H54 (cell line): ENCODE measurements at regions not wholly inside any gene's neighbourhood (a gene's known extent, or its start where the extent isn't known, plus 50 kb on each side); places are given as distances from the start of the nearest gene placed in this dataset.

Source experiments
- DNase-seq: peaks from one replicate; pipeline ENCODE4 v3.0.0; 2011; ENCODE audit warnings: low spot score, mixed read lengths; ENCODE audit not compliant: insufficient read length
- FAIRE-seq: peaks from 3 replicates; lab custom pipeline; 2011; peaks lifted over from hg19 to GRCh38; lab: Jason Lieb, UNC
- POLR2A ChIP-seq: IDR thresholded peaks from 2 replicates; pipeline ENCODE4 v1.6.1; 2011; ENCODE audit warnings: low read depth, mild to moderate bottlenecking, low read length

- DNase-seq (no peak), FAIRE-seq (no peak)
- no peak for TF ChIP-seq POLR2A
Observed at GRCh38 chr20:12617076-12617475, 391.7 kb upstream of the SPTLC3 start.

GRCh38 chr20:12623870-12624269 lies 384.9 kb upstream of the SPTLC3 start:
- TF ChIP-seq POLR2A: no peak
- FAIRE-seq (no peak), DNase-seq (no peak)

- FAIRE-seq: no peak
- no peak for TF ChIP-seq POLR2A
Observed at GRCh38 chr20:12627485-12627884, 381.3 kb upstream of the SPTLC3 start.

GRCh38 chr20:12638633-12639312 lies 370.0 kb upstream of the SPTLC3 start:
- no peak for TF ChIP-seq POLR2A
- DNase-seq: no peak
- FAIRE-seq: no peak

More at GRCh38 chr20:12627485-12627884, 381.3 kb upstream of the SPTLC3 start:
- no peak for DNase-seq

DNA sequence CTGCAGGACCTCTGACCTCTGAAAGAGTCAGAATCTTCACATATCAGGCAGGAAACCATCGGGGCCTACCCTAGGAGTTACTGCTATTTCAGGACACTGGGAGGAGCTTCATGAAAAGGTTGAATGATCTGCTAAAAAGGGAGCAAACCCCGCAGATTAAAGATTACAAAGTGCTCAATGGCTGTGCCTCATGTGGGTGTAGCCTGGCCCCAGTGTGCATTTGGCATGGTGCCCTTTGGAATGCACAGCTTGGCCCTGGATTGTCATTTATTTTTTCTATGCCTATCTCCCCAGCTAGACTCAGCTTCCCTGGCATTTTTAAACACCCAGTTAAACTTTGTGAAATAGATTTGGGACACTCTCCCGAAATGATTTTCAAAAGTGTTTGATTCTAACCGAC lies 368.5 kb upstream of the SPTLC3 start:
- DNase-seq (no peak), FAIRE-seq (no peak)
- no peak for TF ChIP-seq POLR2A

DNA sequence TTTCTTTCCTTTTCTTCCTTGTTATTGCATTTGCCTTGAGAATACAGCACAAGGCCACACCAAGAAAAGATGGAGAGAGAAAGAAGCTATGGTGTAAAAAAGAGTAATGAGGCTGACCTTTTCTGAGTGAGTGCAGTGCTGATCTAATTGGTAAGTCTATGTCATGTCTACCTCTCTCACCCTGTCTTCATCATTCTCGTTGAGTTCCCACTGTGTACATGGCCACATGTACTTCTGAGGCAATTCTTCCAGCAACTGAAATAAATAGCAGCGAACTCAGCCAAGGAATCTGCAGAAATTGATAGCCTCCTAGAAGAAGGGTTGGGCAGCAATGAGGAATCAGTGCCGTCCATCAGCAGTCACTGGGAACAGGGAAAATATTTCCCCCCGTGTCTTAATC lies 367.2 kb upstream of the SPTLC3 start:
- DNase-seq (no peak), FAIRE-seq (no peak)
- TF ChIP-seq POLR2A: no peak

DNA sequence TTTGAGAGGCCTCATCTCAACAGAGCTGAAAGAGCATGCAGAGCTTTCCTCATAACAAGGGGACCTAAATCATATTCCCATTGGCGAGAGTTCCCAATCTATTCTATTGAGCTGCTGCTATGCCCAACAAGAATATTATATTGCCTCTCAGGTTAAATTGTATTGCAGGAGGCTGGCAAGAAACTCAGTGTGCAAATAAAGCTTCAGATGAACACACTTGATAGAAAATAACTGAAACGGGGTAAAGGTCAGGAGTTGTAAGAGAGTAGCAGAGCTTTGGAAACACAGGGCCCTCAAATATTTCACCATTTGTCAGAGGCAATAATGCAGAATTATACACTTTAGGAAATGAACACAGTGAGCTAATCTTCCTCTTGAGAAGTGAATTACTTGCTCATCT lies 364.3 kb upstream of the SPTLC3 start:
- FAIRE-seq (no peak), DNase-seq (no peak)
- TF ChIP-seq POLR2A: no peak

DNA sequence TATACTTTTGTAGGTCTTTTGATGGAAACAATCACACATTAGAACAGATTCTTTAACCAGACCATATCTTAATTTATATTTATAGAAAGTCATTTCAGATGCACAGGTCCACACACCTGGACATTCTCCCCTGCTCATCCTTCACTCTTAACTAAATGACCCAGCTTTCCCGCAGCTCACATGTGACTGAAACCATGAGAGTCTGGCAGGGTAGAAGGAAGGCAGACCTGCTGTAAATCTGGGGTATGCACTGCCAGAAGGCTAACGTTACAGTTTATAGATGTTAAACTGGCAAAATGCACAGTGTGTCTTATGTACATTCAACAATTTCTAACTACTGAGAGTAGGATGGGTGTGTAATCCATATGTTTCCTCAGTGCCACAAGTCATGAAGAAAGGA lies 359.5 kb upstream of the SPTLC3 start:
- TF ChIP-seq POLR2A: no peak
- DNase-seq (no peak), FAIRE-seq (no peak)

DNA sequence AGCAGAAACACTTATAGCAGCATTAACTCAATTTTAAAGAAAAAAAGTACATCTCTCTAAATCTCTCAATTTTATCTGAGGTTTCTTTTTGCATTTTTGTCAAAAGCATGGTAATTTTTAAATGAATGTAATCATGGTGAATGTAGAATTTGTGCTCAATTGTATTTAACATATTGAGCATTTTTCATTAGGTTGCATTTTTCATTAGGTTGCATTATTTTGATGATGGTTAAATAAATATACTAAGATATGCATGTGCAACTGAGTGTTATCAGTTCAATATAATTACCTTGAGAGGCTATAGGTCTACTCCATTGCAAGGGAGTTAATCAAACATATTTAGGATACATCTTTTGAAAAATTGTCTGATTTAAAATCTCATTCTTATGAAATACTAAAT lies 355.1 kb upstream of the SPTLC3 start:
- FAIRE-seq: no peak
- DNase-seq: no peak
- no peak for TF ChIP-seq POLR2A

DNA sequence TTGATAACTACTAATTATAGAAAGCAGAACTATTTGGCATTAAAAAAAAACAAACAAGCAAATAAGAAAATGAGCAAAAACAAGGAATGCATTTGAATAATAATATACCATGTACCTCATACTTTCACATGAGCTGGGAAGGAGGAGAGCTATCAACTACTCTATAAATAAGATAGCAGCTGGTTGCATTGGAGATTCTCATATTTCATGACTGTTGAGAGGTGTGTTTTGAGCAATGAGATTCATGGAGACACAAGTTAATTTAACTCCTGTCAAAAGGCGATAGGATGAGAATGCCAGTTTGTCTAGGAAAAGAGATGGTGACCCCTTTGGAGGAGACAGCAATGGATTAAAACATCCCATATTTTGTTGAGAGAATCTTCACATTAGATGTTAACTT lies 348.8 kb upstream of the SPTLC3 start:
- no peak for FAIRE-seq

GRCh38 chr20:12660918-12661317 lies 347.9 kb upstream of the SPTLC3 start:
- DNase-seq: no peak
- FAIRE-seq: no peak
- no peak for TF ChIP-seq POLR2A

More for the DNA sequence above, 348.8 kb upstream of the SPTLC3 start:
- TF ChIP-seq POLR2A: no peak
- no peak for DNase-seq

DNA sequence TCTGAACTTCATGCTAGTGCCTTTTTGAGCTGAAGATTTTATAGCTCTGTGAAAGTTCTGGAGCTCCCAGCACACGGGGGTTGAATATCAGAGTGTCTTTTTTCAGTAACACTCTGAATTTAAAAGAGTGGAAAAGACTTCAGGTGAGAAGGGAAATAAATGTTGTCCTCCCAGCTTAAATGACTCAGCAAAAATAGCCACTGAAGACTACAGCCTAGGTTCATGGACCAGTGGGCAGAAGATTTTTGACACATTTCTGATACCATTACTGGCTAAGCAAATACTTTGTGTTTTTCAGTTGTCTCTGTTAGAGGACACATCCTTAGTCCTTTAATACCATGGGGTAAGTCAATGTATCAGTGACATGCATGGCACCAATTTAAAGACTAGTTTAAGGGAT lies 338.5 kb upstream of the SPTLC3 start:
- TF ChIP-seq POLR2A: no peak
- no peak for FAIRE-seq
- DNase-seq: no peak

- FAIRE-seq (no peak), DNase-seq (no peak)
- TF ChIP-seq POLR2A: no peak
Observed at GRCh38 chr20:12673352-12673751, 335.4 kb upstream of the SPTLC3 start.

GRCh38 chr20:12677925-12678324 lies 330.8 kb upstream of the SPTLC3 start:
- TF ChIP-seq POLR2A: no peak
- no peak for DNase-seq
- no peak for FAIRE-seq

GRCh38 chr20:12679447-12679846 lies 329.3 kb upstream of the SPTLC3 start:
- TF ChIP-seq POLR2A: no peak
- FAIRE-seq (no peak), DNase-seq (no peak)

DNA sequence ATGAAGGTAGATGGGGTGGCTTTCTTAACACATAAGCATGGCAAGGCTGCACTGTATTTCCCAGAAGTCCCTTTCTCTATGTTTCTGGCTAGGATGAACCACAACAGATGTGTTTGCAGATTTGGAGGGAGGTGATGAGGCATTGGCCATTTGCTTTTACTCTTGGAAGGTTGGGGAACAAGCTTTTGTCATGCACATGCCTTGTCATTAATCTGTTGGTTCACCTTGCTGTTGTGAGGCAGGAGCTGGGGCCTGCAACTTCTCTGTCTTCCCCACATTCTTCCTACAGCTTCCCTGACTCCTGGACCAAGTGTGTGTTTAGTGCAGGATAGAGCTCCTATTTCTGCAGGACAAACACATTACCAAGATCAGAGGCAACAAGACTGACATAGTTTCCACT lies 326.2 kb upstream of the SPTLC3 start:
- no peak for DNase-seq
- no peak for TF ChIP-seq POLR2A

DNA sequence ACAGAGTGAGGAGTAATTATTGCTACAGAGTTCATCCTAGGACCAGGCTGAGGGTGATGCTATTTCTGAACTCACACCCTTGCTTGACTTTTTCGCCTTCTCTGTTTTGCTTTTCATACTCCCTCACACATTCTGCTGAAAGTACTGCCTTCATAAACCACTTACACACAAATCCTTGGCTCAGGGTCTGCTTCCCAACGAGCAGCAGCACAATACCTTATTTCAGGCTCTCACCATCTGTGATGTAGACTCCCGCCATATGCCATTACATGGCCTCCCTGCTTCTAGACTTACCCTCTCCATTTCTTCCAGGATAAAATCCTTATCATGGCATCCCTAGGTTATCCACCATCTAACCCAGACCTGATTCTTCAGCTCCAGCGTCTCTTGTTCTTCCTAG lies 321.3 kb upstream of the SPTLC3 start:
- no peak for TF ChIP-seq POLR2A
- FAIRE-seq (no peak), DNase-seq (no peak)

More for the DNA sequence above, 326.2 kb upstream of the SPTLC3 start:
- no peak for FAIRE-seq
